ENCODE measurements at regions not wholly inside any gene's neighbourhood (a gene's known extent, or its start where the extent isn't known, plus 50 kb on each side); places are given as distances from the start of the nearest gene placed in this dataset.

DNA sequence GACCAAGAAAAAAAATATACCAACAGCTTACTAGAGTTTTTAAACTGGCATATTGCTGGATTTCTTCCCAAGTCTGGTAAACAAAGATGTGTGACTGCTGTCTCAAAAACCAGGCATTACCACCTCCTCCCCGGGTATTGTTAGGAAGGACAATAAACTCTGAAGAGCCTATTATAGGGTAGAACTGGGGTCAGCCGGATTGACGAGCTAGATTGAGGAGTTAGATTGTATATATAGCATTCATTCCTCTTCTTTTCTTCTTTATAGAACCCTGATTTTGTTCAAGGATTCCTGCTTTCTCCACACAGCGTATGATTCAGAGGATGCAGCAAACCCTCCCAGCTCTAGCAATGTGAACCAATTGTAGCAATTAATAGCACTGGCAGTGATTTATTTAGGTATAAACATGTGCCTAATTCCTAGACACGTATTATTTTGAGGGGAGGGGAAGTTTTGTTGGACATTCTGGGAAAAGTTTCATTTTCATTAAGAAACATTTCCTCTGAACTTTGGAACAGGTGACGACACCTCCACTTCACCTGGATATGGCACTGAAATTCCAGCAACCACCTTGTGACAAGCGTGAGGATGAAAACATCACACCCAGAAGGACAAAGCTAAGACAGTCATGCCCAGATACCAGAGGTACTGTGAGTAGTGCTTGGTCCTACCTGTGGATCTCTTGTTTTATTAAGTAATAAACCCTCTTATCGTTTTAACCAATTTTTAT is 679.4 kb upstream of the KIRREL3 start:
- FAIRE-seq = no peak

DNA sequence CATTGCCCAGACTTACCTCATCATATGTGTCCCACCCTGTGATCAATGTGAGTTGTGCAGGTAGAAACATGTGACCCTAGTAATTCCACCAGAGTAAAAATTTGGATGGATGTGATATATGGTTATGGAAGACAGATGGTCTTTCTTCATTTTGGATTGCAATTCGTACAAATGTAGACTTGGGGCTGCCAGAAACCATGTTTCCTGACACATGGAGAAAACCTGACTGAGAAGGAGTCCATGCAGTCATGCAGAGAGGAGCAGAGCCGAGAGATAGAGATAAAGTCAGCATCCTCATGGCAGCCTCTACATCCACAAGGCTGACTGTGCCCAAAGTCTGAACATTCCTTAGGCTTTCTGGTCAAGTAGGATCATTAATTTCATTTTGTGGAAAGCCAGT is 678.1 kb upstream of the KIRREL3 start:
- FAIRE-seq = no peak
- no peak for TF ChIP-seq POLR2A (IDR thresholded peaks at IDR 0.05; ENCODE audit: low read depth, low read length)
- TF ChIP-seq TAF1 (IDR thresholded peaks at IDR 0.05; ENCODE audit: borderline replicate concordance, low read depth, low read length) = no peak
- TF ChIP-seq POLR2AphosphoS5 (IDR thresholded peaks at IDR 0.05; ENCODE audit: low read depth, low read length) = no peak
- DNase-seq (ENCODE audit: insufficient read length) = no peak

More for the DNA sequence above, 679.4 kb upstream of the KIRREL3 start:
- TF ChIP-seq POLR2AphosphoS5 (IDR thresholded peaks at IDR 0.05; ENCODE audit: low read depth, low read length) (no peak), POLR2A (IDR thresholded peaks at IDR 0.05; ENCODE audit: low read depth, low read length) (no peak), TAF1 (IDR thresholded peaks at IDR 0.05; ENCODE audit: borderline replicate concordance, low read depth, low read length) (no peak)
- DNase-seq (ENCODE audit: insufficient read length) = no peak

DNA sequence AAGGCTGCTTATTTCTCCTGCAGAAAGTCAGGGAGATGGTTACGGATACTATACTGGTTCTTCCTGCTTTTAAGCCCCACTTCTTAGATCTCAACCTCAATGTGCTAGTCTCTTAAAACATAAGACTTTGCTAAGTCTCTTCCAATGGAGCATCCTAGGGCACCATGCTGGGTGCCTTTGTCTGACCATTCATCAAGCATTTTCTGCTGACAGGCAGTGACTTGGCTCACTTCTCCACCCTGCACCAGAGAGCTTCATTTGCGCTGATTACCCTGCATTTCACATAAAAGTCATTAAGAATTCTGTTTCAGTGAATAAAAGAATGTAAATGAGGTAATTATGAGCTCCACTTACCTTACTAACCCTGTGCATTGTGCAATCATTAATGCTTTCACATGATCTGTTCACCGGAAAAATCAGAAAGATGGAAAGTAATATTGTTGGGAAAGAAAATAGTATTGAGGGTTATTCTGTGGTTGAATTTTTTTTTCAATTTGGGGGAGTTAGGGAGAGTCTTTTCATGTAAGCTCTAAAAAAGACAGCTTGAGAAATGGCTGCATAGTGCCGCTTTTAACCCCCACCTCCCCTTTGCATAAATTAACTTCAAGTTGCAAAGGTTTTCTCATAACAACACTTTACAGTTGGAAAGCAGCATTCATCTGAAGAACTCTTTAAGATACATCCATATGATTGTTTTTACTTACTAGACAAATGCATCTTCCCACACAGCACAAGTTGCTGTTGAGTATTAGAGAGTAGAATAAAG is 677.3 kb upstream of the KIRREL3 start:
- TF ChIP-seq POLR2AphosphoS5 (IDR thresholded peaks at IDR 0.05; ENCODE audit: low read depth, low read length) (no peak), TAF1 (IDR thresholded peaks at IDR 0.05; ENCODE audit: borderline replicate concordance, low read depth, low read length) (no peak), POLR2A (IDR thresholded peaks at IDR 0.05; ENCODE audit: low read depth, low read length) (no peak)
- DNase-seq (ENCODE audit: insufficient read length) (no peak), FAIRE-seq (no peak)

DNA sequence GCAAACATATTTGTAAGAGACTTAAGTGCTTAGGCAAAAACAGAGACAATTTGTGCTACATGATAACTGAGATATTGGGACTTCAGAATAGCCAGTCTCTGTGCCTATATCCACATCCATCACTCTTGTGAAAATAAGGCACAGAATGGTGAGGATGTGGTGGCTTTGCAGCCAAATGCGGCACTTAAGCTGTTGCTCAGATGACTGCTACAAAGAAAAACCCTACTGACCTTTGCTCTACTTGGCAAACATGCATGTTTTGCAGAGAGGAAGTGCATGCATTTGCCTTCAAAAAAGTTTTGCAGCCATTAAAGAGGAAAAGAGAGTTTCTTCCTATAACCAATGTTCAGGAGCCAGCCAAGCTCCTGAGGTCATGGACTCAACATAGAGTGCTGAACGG is 675.0 kb upstream of the KIRREL3 start:
- FAIRE-seq (no peak), DNase-seq (ENCODE audit: insufficient read length) (no peak)
- TF ChIP-seq POLR2A (IDR thresholded peaks at IDR 0.05; ENCODE audit: low read depth, low read length) (no peak), TAF1 (IDR thresholded peaks at IDR 0.05; ENCODE audit: borderline replicate concordance, low read depth, low read length) (no peak), POLR2AphosphoS5 (IDR thresholded peaks at IDR 0.05; ENCODE audit: low read depth, low read length) (no peak)

DNA sequence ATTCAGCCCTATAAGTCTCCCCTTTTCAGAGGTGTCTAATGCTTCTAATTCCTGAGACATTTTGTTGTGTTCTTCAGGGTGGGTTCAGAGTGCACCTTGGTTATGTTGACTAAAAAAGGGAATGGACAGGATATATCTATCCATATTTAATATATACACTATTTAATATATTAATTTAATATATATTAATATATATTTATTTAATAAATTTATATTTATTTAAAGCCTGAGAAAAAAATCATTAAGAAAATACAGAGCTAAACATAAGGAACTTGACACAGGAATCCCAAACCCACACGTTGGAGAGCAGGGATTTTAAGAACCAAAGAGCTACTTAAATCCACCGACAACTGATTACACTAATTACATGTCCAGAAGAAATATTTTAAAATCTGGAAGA is 674.2 kb upstream of the KIRREL3 start:
- FAIRE-seq (no peak), DNase-seq (ENCODE audit: insufficient read length) (no peak)
- TF ChIP-seq TAF1 (IDR thresholded peaks at IDR 0.05; ENCODE audit: borderline replicate concordance, low read depth, low read length) (no peak), POLR2AphosphoS5 (IDR thresholded peaks at IDR 0.05; ENCODE audit: low read depth, low read length) (no peak), POLR2A (IDR thresholded peaks at IDR 0.05; ENCODE audit: low read depth, low read length) (no peak)

DNA sequence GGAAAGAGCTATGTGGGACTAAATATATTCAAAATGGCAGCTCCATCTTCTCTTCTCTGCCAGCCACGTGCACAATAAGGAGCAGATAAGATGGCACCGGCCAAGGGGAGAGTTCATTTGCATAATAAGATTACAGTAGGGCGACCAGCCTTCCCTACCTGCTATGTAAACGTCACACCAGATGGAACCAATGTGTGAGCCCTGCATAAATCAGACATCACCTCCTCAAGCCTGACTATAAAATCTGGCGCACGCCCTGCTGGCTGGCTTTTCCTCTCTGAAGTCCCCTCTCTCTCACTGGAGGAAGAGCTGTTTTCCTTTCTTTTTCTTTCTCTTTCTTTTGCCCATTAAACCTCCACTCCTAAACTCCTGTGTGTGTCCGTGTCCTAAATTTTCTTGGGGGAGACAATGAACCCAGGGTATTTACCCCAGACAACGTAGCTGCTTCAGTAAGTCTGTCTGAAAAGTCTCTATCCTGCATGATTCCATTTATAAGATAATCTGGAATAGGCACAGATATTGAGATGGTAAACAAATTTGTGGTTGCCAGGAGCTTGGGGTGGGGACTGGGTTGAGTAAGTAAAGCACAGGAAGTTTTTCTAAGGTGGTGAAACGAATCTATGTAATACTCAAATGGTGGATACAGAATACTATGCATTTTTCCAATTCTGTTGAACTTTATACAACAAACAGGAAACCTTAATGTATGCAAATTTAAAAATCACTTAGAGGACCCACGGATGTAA is 670.0 kb upstream of the KIRREL3 start:
- DNase-seq (ENCODE audit: insufficient read length) (no peak), FAIRE-seq (no peak)
- TF ChIP-seq POLR2AphosphoS5 (IDR thresholded peaks at IDR 0.05; ENCODE audit: low read depth, low read length) (no peak), TAF1 (IDR thresholded peaks at IDR 0.05; ENCODE audit: borderline replicate concordance, low read depth, low read length) (no peak), POLR2A (IDR thresholded peaks at IDR 0.05; ENCODE audit: low read depth, low read length) (no peak)

DNA sequence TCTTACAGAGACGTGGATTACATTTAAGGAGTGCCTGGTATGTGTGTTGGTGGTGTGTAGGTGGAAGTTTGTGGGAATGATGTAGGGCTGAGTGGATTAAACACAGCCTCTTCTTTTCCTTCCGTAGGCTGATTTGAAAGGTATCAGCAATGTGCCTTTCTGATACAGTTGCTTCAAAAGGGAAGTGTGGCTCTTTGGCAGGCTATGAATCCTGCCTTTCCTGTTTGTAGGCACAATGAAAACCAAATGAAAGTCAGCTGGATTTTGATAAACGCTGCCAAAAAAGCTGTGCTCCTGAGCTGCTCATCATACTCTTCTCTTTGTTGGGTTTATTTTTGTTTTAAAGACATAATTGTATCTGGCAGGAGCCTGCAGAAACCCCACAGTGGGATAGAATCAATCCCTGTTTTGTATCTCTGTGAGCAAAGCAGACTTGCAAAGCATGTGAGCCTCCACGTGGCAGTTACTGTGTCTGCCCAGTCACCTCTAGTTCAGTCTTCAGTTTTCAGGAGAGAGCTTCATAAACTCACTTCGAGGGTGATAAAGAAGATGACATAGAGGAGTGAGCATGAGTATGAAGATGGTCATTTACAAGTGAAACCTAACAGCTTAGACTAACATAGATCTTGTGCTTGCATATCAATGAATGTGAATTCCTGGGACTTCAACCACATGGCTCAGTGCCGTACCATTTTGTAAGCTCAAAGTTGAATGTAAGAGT is 655.7 kb upstream of the KIRREL3 start:
- DNase-seq (ENCODE audit: insufficient read length) (no peak), FAIRE-seq (no peak)
- TF ChIP-seq POLR2A (IDR thresholded peaks at IDR 0.05; ENCODE audit: low read depth, low read length) = no peak
- TF ChIP-seq TAF1 (IDR thresholded peaks at IDR 0.05; ENCODE audit: borderline replicate concordance, low read depth, low read length) = no peak
- no peak for TF ChIP-seq POLR2AphosphoS5 (IDR thresholded peaks at IDR 0.05; ENCODE audit: low read depth, low read length)

DNA sequence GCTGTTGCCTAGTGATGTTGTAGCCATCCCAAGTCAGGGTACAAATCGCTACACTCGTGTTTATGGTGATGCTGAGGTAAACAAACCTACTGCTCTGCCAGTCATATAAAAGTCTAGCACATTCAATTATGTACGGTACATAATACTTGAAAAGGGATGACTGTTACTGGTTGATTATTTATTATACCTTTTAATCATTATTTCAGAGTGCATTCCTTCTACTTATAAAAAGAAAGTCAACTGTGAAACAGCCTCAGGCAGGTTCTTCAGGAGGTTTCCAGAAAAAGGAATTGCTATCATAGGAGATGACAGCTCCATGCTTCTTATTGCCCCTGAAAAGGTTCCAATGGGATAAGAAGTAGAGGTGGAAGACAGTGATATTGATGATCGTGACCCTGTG is 652.5 kb upstream of the KIRREL3 start:
- TF ChIP-seq POLR2A (IDR thresholded peaks at IDR 0.05; ENCODE audit: low read depth, low read length) = no peak
- TF ChIP-seq POLR2AphosphoS5 (IDR thresholded peaks at IDR 0.05; ENCODE audit: low read depth, low read length) = no peak
- no peak for TF ChIP-seq TAF1 (IDR thresholded peaks at IDR 0.05; ENCODE audit: borderline replicate concordance, low read depth, low read length)
- FAIRE-seq (no peak), DNase-seq (ENCODE audit: insufficient read length) (no peak)

DNA sequence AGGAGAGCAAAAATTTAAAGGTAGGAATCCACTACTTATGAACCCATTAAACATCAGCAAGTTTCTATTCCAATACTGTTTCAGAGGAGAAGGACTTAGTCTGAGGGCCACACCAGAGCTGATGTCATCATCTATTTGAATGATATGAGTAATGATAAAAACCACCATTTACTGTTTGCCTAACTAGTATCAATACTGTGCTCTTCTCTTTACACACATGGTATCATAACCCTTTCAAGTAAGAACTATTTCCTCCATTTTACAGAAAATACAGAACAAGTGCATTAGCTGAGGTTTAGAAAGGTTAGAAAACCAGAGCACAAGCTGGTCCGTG is 651.3 kb upstream of the KIRREL3 start:
- no peak for FAIRE-seq
- no peak for DNase-seq (ENCODE audit: insufficient read length)
- TF ChIP-seq TAF1 (IDR thresholded peaks at IDR 0.05; ENCODE audit: borderline replicate concordance, low read depth, low read length) = no peak
- no peak for TF ChIP-seq POLR2A (IDR thresholded peaks at IDR 0.05; ENCODE audit: low read depth, low read length)
- no peak for TF ChIP-seq POLR2AphosphoS5 (IDR thresholded peaks at IDR 0.05; ENCODE audit: low read depth, low read length)

DNA sequence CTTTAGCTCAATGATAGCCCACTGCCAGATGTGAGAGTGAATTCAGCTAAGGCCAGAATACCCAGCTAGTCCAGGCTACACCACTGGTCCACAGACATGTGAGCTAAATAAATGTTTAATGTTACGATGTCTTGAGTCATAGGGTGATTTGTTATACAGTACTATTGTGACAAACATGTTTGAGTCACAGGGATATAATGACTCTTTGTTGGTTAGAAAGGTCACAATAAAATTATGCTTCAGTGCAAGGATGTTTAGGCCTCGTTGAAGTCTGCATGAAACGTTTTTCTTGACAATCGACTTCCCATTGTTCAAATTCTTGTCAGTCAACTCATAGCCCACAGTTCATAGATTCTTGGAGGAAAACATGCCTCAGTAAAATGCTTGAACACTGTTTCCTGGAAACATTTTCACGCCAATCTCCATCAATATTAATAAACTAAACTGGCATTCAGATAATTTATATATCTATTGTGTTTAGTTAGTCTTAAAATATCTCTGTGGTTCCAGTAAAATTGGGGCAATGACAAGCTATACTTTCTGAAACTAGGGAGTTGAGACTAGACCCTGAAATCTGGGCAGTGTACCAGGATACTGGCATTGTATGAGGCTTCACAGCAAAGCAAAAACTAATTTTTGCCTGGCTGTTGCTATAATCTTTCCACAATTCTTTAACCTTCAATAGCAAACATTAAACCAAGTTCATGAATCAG is 650.8 kb upstream of the KIRREL3 start:
- FAIRE-seq = no peak
- DNase-seq (ENCODE audit: insufficient read length) = no peak
- no peak for TF ChIP-seq POLR2A (IDR thresholded peaks at IDR 0.05; ENCODE audit: low read depth, low read length)
- no peak for TF ChIP-seq POLR2AphosphoS5 (IDR thresholded peaks at IDR 0.05; ENCODE audit: low read depth, low read length)
- no peak for TF ChIP-seq TAF1 (IDR thresholded peaks at IDR 0.05; ENCODE audit: borderline replicate concordance, low read depth, low read length)
